ENCODE measurements at regions not wholly inside any gene's neighbourhood (a gene's known extent, or its start where the extent isn't known, plus 50 kb on each side); places are given as distances from the start of the nearest gene placed in this dataset.

DNA sequence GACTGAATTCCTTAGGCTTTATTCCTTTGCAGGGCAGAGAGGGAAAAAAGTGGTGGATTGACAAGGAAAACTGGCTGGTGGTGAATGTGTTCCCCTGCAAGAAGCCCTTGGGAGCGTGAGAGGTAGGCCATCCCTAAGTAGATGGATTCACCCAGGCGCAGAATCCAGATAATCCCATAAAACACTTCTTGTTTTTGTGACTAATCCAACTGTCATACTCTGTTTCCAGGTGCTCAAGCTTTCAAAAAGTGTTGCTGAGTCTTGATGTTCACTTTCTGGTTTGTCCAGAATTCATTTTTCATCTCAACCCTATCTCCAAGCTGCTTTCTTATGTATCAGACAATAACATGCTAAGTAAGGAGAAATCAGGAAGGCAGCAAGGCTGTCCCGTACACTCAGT, 250.8 kb upstream of the HABP2 start:
- Histone ChIP-seq H3K4me2 (ENCODE audit: extremely low read depth, insufficient read depth, low read length) (no peak overlapping the region), H4K20me1 (ENCODE audit: control insufficient read depth, extremely low read depth, insufficient read depth, low read length) (no peaks in the 10 kb centered on the region), H3K27me3 (ENCODE audit: control insufficient read depth, insufficient read depth, low read length) (no peaks in the 10 kb centered on the region), H3K79me2 (ENCODE audit: control insufficient read depth, insufficient read depth, low read length) (no peaks in the 10 kb centered on the region), H3K36me3 (ENCODE audit: control insufficient read depth, insufficient read depth, low read length) (no peaks in the 10 kb centered on the region), H3K9ac (ENCODE audit: insufficient read depth, low read length) (no peak overlapping the region), H2AFZ (ENCODE audit: low read length) (no peak overlapping the region), H3K27ac (ENCODE audit: insufficient read depth, low read length) (no peak overlapping the region), H3K9me3 (ENCODE audit: control insufficient read depth, insufficient read depth, low read depth, low read length) (no peaks in the 10 kb centered on the region), H3K4me1 (ENCODE audit: control insufficient read depth, extremely low read depth, insufficient read depth, low read length) (no peaks in the 10 kb centered on the region), H3K4me3 (replicated peaks in 1 of 4; ENCODE audit: control extremely low read depth in 1 of 4, insufficient read depth in 1 of 4, low read depth in 3 of 4, low read length in 4 of 4) (no peak overlapping the region)
- TF ChIP-seq, protein P1, sequence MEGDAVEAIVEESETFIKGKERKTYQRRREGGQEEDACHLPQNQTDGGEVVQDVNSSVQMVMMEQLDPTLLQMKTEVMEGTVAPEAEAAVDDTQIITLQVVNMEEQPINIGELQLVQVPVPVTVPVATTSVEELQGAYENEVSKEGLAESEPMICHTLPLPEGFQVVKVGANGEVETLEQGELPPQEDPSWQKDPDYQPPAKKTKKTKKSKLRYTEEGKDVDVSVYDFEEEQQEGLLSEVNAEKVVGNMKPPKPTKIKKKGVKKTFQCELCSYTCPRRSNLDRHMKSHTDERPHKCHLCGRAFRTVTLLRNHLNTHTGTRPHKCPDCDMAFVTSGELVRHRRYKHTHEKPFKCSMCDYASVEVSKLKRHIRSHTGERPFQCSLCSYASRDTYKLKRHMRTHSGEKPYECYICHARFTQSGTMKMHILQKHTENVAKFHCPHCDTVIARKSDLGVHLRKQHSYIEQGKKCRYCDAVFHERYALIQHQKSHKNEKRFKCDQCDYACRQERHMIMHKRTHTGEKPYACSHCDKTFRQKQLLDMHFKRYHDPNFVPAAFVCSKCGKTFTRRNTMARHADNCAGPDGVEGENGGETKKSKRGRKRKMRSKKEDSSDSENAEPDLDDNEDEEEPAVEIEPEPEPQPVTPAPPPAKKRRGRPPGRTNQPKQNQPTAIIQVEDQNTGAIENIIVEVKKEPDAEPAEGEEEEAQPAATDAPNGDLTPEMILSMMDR (conservative IDR thresholded peaks at IDR 0.05 in 1 of 2, IDR thresholded peaks at IDR 0.05 in 1 of 2; ENCODE audit: low read depth in 1 of 2, low read length in 2 of 2), result no peak
- TF ChIP-seq EZH2 (IDR thresholded peaks at IDR 0.05; ENCODE audit: low read length, missing control alignments), result no peak
- no peak for DNase-seq (ENCODE audit: low read depth in 2 of 2)

DNA sequence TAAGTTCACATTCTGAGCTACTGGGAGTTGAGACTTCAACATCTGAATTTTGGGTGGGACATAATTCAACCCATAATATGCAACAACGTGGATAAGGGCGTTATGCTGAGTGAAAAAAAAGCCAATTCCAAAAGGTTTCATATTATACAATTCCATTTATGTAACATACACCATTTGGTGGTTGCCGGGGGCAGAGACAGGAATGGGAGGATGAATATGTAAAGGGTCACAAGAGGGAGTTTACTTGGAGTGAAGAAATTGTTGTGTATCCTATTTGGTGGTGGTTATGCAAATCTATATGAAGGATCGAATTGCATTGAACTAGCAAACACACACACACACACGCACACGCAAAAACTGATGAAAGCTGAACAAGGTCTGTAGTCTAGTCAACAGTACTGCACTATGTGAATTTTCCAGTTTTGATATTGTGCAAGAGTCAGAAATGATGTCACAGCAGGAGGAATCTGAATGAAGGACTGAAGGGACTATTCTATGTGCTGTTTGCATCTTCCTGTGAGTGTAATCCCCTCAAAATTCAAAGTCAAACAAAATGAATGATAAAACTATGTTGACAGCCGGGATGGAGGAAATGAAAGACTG, 249.2 kb upstream of the HABP2 start:
- Histone ChIP-seq H3K4me2 (ENCODE audit: extremely low read depth, insufficient read depth, low read length) (no peak overlapping the region), H3K27me3 (ENCODE audit: control insufficient read depth, insufficient read depth, low read length) (no peaks in the 10 kb centered on the region), H4K20me1 (ENCODE audit: control insufficient read depth, extremely low read depth, insufficient read depth, low read length) (no peaks in the 10 kb centered on the region), H3K79me2 (ENCODE audit: control insufficient read depth, insufficient read depth, low read length) (no peaks in the 10 kb centered on the region), H3K4me3 (replicated peaks in 1 of 4; ENCODE audit: control extremely low read depth in 1 of 4, insufficient read depth in 1 of 4, low read depth in 3 of 4, low read length in 4 of 4) (no peak overlapping the region), H3K4me1 (ENCODE audit: control insufficient read depth, extremely low read depth, insufficient read depth, low read length) (no peaks in the 10 kb centered on the region), H3K9ac (ENCODE audit: insufficient read depth, low read length) (no peak overlapping the region), H3K9me3 (ENCODE audit: control insufficient read depth, insufficient read depth, low read depth, low read length) (no peaks in the 10 kb centered on the region), H3K36me3 (ENCODE audit: control insufficient read depth, insufficient read depth, low read length) (no peaks in the 10 kb centered on the region), H3K27ac (ENCODE audit: insufficient read depth, low read length) (no peak overlapping the region), H2AFZ (ENCODE audit: low read length) (no peak overlapping the region)
- no peak for TF ChIP-seq EZH2 (IDR thresholded peaks at IDR 0.05; ENCODE audit: low read length, missing control alignments)
- TF ChIP-seq, protein P1 (conservative IDR thresholded peaks at IDR 0.05 in 1 of 2, IDR thresholded peaks at IDR 0.05 in 1 of 2; ENCODE audit: low read depth in 1 of 2, low read length in 2 of 2), result no peak
- peak in 1 of 2 donors; percentile 26 for DNase-seq (ENCODE audit: low read depth in 2 of 2)

DNA sequence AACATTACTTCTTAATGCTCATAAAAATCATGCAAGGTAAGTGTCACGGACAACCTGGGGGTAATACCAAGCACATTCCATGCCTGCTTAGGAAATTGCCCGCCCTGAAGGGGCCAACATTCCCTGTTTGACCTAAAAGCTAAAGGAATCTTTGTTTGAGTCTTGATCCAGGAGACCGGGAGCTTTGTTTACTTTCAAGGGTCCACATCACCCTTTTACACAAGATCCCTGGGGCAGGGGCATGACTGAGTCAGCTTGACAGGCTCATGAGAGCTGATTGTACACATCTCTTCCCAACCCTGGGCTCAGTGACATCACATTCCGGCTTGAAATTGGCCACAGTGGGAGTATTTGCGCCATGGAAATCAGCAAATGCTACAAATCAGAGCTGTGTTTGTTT, 248.1 kb upstream of the HABP2 start:
- H3K27ac ChIP-seq (ENCODE audit: insufficient read depth, low read length), result no peak overlapping the region
- H3K4me2 ChIP-seq (ENCODE audit: extremely low read depth, insufficient read depth, low read length), result no peak overlapping the region
- H3K79me2 ChIP-seq (ENCODE audit: control insufficient read depth, insufficient read depth, low read length), result no peaks in the 10 kb centered on the region
- H3K36me3 ChIP-seq (ENCODE audit: control insufficient read depth, insufficient read depth, low read length), result no peaks in the 10 kb centered on the region
- H3K4me1 ChIP-seq (ENCODE audit: control insufficient read depth, extremely low read depth, insufficient read depth, low read length), result no peaks in the 10 kb centered on the region
- no peak overlapping the region for H3K9ac ChIP-seq (ENCODE audit: insufficient read depth, low read length)
- no peaks in the 10 kb centered on the region for H3K9me3 ChIP-seq (ENCODE audit: control insufficient read depth, insufficient read depth, low read depth, low read length)
- no peak for DNase-seq (ENCODE audit: low read depth in 2 of 2)
- H4K20me1 ChIP-seq (ENCODE audit: control insufficient read depth, extremely low read depth, insufficient read depth, low read length), result no peaks in the 10 kb centered on the region
- TF ChIP-seq EZH2 (IDR thresholded peaks at IDR 0.05; ENCODE audit: low read length, missing control alignments), result no peak
- TF ChIP-seq, protein P1 (conservative IDR thresholded peaks at IDR 0.05 in 1 of 2, IDR thresholded peaks at IDR 0.05 in 1 of 2; ENCODE audit: low read depth in 1 of 2, low read length in 2 of 2), result no peak
- H3K27me3 ChIP-seq (ENCODE audit: control insufficient read depth, insufficient read depth, low read length), result no peaks in the 10 kb centered on the region
- no peak overlapping the region for H2AFZ ChIP-seq (ENCODE audit: low read length)
- no peak overlapping the region for H3K4me3 ChIP-seq (replicated peaks in 1 of 4; ENCODE audit: control extremely low read depth in 1 of 4, insufficient read depth in 1 of 4, low read depth in 3 of 4, low read length in 4 of 4)

Data from fibroblast of lung (primary cell).